HepG2 (cell line): ENCODE measurements at regions not wholly inside any gene's neighbourhood (a gene's known extent, or its start where the extent isn't known, plus 50 kb on each side); places are given as distances from the start of the nearest gene placed in this dataset.

ENCODE experiments used
- ATAC-seq: fragments of 200-7000 bp; cut with Tn5 transposase; 3 replicates; pipeline ENCODE4 v1.9.1; 2020; ENCODE audit warnings: mild to moderate bottlenecking, moderate library complexity
- BruUV-seq: library from RNA; stranded (reverse); fragments of 400-500 nt; replicated peaks from 2 replicates; lab custom pipeline; 2021; lab: Mats Ljungman, UMichigan
- CTCF ChIA-PET: fragments of 300-600 bp; formaldehyde crosslinking; extraction: SDS; loops from one replicate; lab custom pipeline; 2021; ENCODE audit warnings: low total read pairs, inconsistent platforms, low intra/inter-chr PET ratio; lab: Yijun Ruan, JAX
- POLR2A ChIA-PET: fragments of 350-600 bp; sonication (Branson Sonifier 250); formaldehyde crosslinking; loops from one replicate; lab custom pipeline; 2020; ENCODE audit warnings: antibody characterized with exemption, inconsistent platforms; lab: Yijun Ruan, JAX
- DNase-seq: peaks from one replicate; pipeline ENCODE4 v3.0.0-alpha.2; 2015; ENCODE audit warnings: low spot score
- FAIRE-seq: peaks from 3 replicates; lab custom pipeline; 2011; peaks lifted over from hg19 to GRCh38; lab: Jason Lieb, UNC
- H2AFZ ChIP-seq: one replicate; pipeline ENCODE4 v1.6.1; 2011; ENCODE audit warnings: low read length, inconsistent platforms
- H3K27ac ChIP-seq: fragments of 300-600 bp; 3 replicates; pipeline ENCODE4 v1.8.0; 2011; ENCODE audit warnings: mixed run types, mild to moderate bottlenecking, mixed read lengths, low read length, inconsistent platforms; ENCODE audit not compliant: insufficient read depth; ENCODE audit errors: extremely low read length
- H3K27me3 ChIP-seq, 2 experiments: fragments of 200-600 bp in 1 of 2; 2 replicates in 1 of 2; 3 replicates in 1 of 2; pipeline versions ENCODE4 v1.6.0 to v1.8.0; 2011; ENCODE audit warnings: low read length in 2 of 2, mild to moderate bottlenecking in 2 of 2, moderate library complexity in 2 of 2, inconsistent platforms in 1 of 2; ENCODE audit not compliant: insufficient read depth in 2 of 2, control insufficient read depth in 1 of 2
- H3K36me3 ChIP-seq, 2 experiments: fragments of 200-600 bp in 1 of 2; replicated peaks in 1 of 2; 2 replicates in 1 of 2; 3 replicates in 1 of 2; pipeline versions ENCODE4 v1.5.1 to v1.8.0; 2011; ENCODE audit warnings: low read length in 2 of 2, inconsistent platforms in 1 of 2; ENCODE audit not compliant: insufficient read depth in 2 of 2, control insufficient read depth in 1 of 2
- H3K4me1 ChIP-seq: 2 replicates; pipeline ENCODE4 v1.5.1; 2012; ENCODE audit warnings: low read length, inconsistent platforms; ENCODE audit not compliant: insufficient read depth
- H3K4me2 ChIP-seq: 2 replicates; pipeline ENCODE4 v1.6.0; 2011; ENCODE audit warnings: low read depth, low read length, inconsistent platforms
- H3K4me3 ChIP-seq, 3 experiments: fragments of 200-600 bp in 1 of 3; sonication (generic), shearing (Covaris generic) in 1 of 3; replicated peaks in 1 of 3; 2 replicates each; pipeline ENCODE4 v1.5.1; 2011 to 2016; ENCODE audit warnings: low read length in 3 of 3, inconsistent platforms in 2 of 3, low read depth in 2 of 3, mild to moderate bottlenecking in 2 of 3, control low read depth in 1 of 3, mixed read lengths in 1 of 3; ENCODE audit not compliant: insufficient read depth in 1 of 3
- H3K79me2 ChIP-seq: one replicate; pipeline ENCODE4 v1.6.1; 2011; ENCODE audit warnings: low read length, inconsistent platforms; ENCODE audit not compliant: insufficient read depth
- H3K9ac ChIP-seq: 2 replicates; pipeline ENCODE4 v1.6.0; 2011; ENCODE audit warnings: mild to moderate bottlenecking, low read depth, low read length, inconsistent platforms; ENCODE audit not compliant: insufficient read depth
- H3K9me3 ChIP-seq: 2 replicates; pipeline ENCODE4 v1.5.1; 2012; ENCODE audit warnings: mild to moderate bottlenecking, low read length
- H4K20me1 ChIP-seq: 2 replicates; pipeline ENCODE4 v1.6.0; 2011; ENCODE audit warnings: inconsistent platforms, mild to moderate bottlenecking, low read length, moderate library complexity; ENCODE audit not compliant: insufficient read depth
- CHD2 ChIP-seq: IDR thresholded peaks from 2 replicates; pipeline ENCODE4 v1.6.1; 2011; ENCODE audit warnings: low read depth, low read length, improper control_type of control experiment
- JDP2 ChIP-seq: sonication (generic); formaldehyde crosslinking; IDR thresholded peaks from 2 replicates; pipeline ENCODE4 v1.8.1; 2022; ENCODE audit warnings: missing genetic modification reagents, borderline replicate concordance
- POGZ ChIP-seq: sonication (generic); formaldehyde crosslinking; IDR thresholded peaks from 2 replicates; pipeline ENCODE4 v1.4.0; 2020; ENCODE audit warnings: mild to moderate bottlenecking, missing genetic modification reagents
- POLR2G ChIP-seq: fragments of 200-400 bp; formaldehyde crosslinking; IDR thresholded peaks from 2 replicates; pipeline ENCODE4 v1.6.1; 2018; ENCODE audit warnings: mild to moderate bottlenecking, low read depth, low read length, moderate library complexity
- RNF2 ChIP-seq: fragments of 450-650 bp; conservative IDR thresholded peaks from 2 replicates; pipeline ENCODE4 v1.6.1; 2016; ENCODE audit warnings: low read depth
- SMC3 ChIP-seq: IDR thresholded peaks from 2 replicates; pipeline ENCODE4 v1.6.1; 2011; ENCODE audit warnings: low read length, improper control_type of control experiment
- SNAPC2 ChIP-seq: sonication (generic); formaldehyde crosslinking; IDR thresholded peaks from 2 replicates; pipeline ENCODE4 v1.8.1; 2022; ENCODE audit warnings: mild to moderate bottlenecking, missing genetic modification reagents
- ZBTB1 ChIP-seq: sonication (generic); formaldehyde crosslinking; IDR thresholded peaks from 2 replicates; pipeline ENCODE4 v1.4.0; 2020; ENCODE audit warnings: missing genetic modification reagents, borderline replicate concordance
- ZC3H4 ChIP-seq: sonication (generic); formaldehyde crosslinking; IDR thresholded peaks from 2 replicates; pipeline ENCODE4 v1.4.0; 2020; ENCODE audit warnings: missing genetic modification reagents, borderline replicate concordance
- ZNF30 ChIP-seq: sonication (generic); formaldehyde crosslinking; IDR thresholded peaks from 2 replicates; pipeline ENCODE4 v1.5.0; 2020; ENCODE audit warnings: mild to moderate bottlenecking, missing genetic modification reagents
- ZNF644 ChIP-seq: IDR thresholded peaks from 2 replicates; pipeline ENCODE4 v1.6.1; 2016; ENCODE audit warnings: low read depth
- WGBS: methylation state at CpG from one replicate; pipeline ENCODE4 v1.1.6; 2017; ENCODE audit warnings: low lambda C conversion rate; 5-methylcytosine and 5-hydroxymethylcytosine counted together
- in situ Hi-C: cut with HindIII; loops from 2 replicates; pipeline ENCODE4 v1.10.0; 2017; ENCODE audit warnings: low pct_unique_long_range_greater_than_20kb; ENCODE audit not compliant: extremely low pct_ligation_motif_present
- intact Hi-C: fragments of 100-400 bp; cut with micrococcal nuclease; formaldehyde crosslinking; loops from one replicate; pipeline ENCODE4 v1.10.0; 2022; ENCODE audit not compliant: unreplicated experiment
- TF ChIP-seq, protein P1 (sequence below): fragments of 450-650 bp; IDR thresholded peaks from 2 replicates; pipeline ENCODE4 v1.6.1; 2017; ENCODE audit warnings: mild to moderate bottlenecking
- TF ChIP-seq, protein P2 (sequence below): sonication (generic); formaldehyde crosslinking; IDR thresholded peaks from 2 replicates; pipeline ENCODE4 v1.5.1; 2020; ENCODE audit warnings: mild to moderate bottlenecking, moderate library complexity, missing genetic modification reagents
- TF ChIP-seq, protein P3 (sequence below): sonication (generic); formaldehyde crosslinking; IDR thresholded peaks from 2 replicates; pipeline ENCODE4 v1.5.0; 2020; ENCODE audit warnings: mild to moderate bottlenecking, missing genetic modification reagents, borderline replicate concordance

DNA sequence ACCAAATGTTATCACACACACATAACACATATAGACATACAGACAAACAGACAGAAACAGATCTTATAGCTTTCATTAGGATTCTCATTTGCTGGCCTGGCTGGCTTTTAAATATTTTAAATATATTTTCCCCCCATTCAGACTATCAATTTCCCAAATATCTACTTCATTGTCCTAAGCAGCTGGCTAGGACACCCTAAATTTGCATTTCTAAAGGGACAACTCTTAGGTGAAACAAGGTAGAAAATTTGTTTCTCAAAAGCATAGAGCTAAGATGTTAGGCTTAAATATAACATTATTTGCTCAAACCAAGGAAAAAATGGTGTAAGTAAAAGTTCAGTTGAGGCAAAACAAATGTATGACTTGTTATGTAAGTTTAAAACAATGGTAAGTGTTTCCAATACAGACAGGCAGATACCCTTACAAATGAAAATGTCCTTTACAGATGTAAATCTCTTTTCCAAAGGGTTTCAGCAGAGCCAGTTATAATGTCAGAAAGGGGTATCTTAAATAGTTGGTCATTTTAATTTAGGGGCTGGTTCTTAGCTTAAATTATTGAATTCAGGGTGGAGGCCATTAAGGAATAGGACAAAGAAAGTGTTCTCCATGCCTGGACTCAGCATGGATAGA is 522.8 kb downstream of the DMRTA1 start (continued):
- TF ChIP-seq, protein P1, sequence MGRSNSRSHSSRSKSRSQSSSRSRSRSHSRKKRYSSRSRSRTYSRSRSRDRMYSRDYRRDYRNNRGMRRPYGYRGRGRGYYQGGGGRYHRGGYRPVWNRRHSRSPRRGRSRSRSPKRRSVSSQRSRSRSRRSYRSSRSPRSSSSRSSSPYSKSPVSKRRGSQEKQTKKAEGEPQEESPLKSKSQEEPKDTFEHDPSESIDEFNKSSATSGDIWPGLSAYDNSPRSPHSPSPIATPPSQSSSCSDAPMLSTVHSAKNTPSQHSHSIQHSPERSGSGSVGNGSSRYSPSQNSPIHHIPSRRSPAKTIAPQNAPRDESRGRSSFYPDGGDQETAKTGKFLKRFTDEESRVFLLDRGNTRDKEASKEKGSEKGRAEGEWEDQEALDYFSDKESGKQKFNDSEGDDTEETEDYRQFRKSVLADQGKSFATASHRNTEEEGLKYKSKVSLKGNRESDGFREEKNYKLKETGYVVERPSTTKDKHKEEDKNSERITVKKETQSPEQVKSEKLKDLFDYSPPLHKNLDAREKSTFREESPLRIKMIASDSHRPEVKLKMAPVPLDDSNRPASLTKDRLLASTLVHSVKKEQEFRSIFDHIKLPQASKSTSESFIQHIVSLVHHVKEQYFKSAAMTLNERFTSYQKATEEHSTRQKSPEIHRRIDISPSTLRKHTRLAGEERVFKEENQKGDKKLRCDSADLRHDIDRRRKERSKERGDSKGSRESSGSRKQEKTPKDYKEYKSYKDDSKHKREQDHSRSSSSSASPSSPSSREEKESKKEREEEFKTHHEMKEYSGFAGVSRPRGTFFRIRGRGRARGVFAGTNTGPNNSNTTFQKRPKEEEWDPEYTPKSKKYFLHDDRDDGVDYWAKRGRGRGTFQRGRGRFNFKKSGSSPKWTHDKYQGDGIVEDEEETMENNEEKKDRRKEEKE, result no peak
- no peak for TF ChIP-seq ZNF30
- TF ChIP-seq, protein P2, sequence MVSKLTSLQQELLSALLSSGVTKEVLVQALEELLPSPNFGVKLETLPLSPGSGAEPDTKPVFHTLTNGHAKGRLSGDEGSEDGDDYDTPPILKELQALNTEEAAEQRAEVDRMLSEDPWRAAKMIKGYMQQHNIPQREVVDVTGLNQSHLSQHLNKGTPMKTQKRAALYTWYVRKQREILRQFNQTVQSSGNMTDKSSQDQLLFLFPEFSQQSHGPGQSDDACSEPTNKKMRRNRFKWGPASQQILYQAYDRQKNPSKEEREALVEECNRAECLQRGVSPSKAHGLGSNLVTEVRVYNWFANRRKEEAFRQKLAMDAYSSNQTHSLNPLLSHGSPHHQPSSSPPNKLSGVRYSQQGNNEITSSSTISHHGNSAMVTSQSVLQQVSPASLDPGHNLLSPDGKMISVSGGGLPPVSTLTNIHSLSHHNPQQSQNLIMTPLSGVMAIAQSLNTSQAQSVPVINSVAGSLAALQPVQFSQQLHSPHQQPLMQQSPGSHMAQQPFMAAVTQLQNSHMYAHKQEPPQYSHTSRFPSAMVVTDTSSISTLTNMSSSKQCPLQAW (CRISPR knock-in tag), result no peak

DNA sequence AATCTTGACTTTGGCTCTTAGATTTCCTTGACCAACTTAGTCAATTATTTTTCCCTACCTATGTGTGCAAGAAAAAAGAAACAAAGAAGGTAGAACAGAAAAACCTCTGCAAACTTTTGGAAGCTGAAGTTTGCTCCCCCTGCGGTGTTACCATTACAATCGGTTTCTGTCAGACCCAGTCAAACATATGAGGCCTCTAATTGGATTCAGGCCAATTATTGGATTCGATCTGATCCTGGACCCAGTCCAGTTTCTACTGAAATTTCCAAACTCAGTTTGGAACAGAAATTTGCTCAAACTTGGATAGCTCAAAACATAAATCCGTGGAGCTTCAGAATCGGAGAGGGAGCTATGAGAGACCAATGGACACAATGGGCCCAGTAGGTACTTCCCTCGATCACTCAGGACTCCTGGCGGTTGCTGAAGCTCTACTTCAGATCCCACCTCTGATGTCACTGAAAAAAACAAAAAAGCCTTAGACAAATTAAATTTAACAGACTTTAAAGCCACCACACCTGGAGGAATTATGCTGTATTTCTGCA is 523.9 kb downstream of the DMRTA1 start:
- H3K4me1 ChIP-seq, result no peaks in the 10 kb centered on the region
- H4K20me1 ChIP-seq, result no peaks in the 10 kb centered on the region
- no peak overlapping the region for H2AFZ ChIP-seq
- in situ Hi-C loops (no loop called here), intact Hi-C loops (no loop called here)
- ChIA-PET CTCF (no interaction called here), POLR2A (no interaction called here)
- peaks cover 32% of the 10 kb centered on the region; the same call in 1 of the 2 replicates for H3K9me3 ChIP-seq
- H3K79me2 ChIP-seq, result no peaks in the 10 kb centered on the region
- FAIRE-seq, result no peak
- no TSS peak for BruUV-seq
- no peak overlapping the region for H3K4me3 ChIP-seq
- no peak overlapping the region for H3K9ac ChIP-seq
- no peaks in the 10 kb centered on the region for H3K27me3 ChIP-seq
- DNase-seq, result no peak
- no peak overlapping the region for H3K27ac ChIP-seq
- 16% methylated on average over 7 of the region's 7 CpGs for WGBS
- ATAC-seq, result no peak
- no peaks in the 10 kb centered on the region for H3K36me3 ChIP-seq
- H3K4me2 ChIP-seq, result no peak overlapping the region
- TF ChIP-seq JDP2 (CRISPR knock-in tag) (no peak), ZNF644 (no peak), ZC3H4 (CRISPR knock-in tag) (no peak), RNF2 (no peak), SNAPC2 (CRISPR knock-in tag) (no peak), POLR2G (no peak), ZBTB1 (CRISPR knock-in tag) (no peak), CHD2 (no peak), POGZ (CRISPR knock-in tag) (no peak), SMC3 (no peak)
- TF ChIP-seq, protein P3, sequence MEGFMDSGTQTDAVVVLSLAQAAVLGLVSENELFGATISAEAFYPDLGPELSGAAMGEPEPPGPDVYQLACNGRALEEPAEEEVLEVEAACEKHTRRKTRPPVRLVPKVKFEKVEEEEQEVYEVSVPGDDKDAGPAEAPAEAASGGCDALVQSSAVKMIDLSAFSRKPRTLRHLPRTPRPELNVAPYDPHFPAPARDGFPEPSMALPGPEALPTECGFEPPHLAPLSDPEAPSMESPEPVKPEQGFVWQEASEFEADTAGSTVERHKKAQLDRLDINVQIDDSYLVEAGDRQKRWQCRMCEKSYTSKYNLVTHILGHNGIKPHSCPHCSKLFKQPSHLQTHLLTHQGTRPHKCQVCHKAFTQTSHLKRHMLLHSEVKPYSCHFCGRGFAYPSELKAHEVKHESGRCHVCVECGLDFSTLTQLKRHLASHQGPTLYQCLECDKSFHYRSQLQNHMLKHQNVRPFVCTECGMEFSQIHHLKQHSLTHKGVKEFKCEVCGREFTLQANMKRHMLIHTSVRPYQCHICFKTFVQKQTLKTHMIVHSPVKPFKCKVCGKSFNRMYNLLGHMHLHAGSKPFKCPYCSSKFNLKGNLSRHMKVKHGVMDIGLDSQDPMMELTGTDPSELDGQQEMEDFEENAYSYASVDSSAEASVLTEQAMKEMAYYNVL, result no peak
